ENCODE measurements at regions not wholly inside any gene's neighbourhood (a gene's known extent, or its start where the extent isn't known, plus 50 kb on each side); places are given as distances from the start of the nearest gene placed in this dataset.

- no peak for TF ChIP-seq YY1 (IDR thresholded peaks at IDR 0.05; ENCODE audit: low read depth)
- no peak for TF ChIP-seq TAF1 (IDR thresholded peaks at IDR 0.05; ENCODE audit: low read depth)
- no peak for TF ChIP-seq REST (IDR thresholded peaks at IDR 0.05; ENCODE audit: low read depth)
- TF ChIP-seq EP300 (IDR thresholded peaks at IDR 0.05; ENCODE audit: borderline replicate concordance), result no peak
Measured at GRCh38 chr11:29051935-29052334, 943.7 kb downstream of the METTL15 start.

All from Ishikawa (cell line).